Smooth muscle cell (in vitro differentiated cells): ENCODE measurements at regions not wholly inside any gene's neighbourhood (a gene's known extent, or its start where the extent isn't known, plus 50 kb on each side); places are given as distances from the start of the nearest gene placed in this dataset.

Source experiments
- DNase-seq: peaks from one replicate; lab custom pipeline; 2025; ENCODE audit not compliant: unreplicated experiment; lab: John Stamatoyannopoulos, UW
- H2AFZ ChIP-seq: fragments of 200-600 bp; sonication (generic); 2 replicates; pipeline ENCODE4 v1.6.0; 2016; ENCODE audit warnings: antibody characterized with exemption, low read depth, mild to moderate bottlenecking
- H3F3A ChIP-seq: fragments of 200-600 bp; sonication (generic); 2 replicates; pipeline ENCODE4 v1.6.0; 2017; ENCODE audit warnings: antibody characterized with exemption, low read depth
- H3K27ac ChIP-seq: fragments of 200-600 bp; sonication (generic); 2 replicates; pipeline ENCODE4 v1.5.1; 2016; ENCODE audit warnings: low read depth, mild to moderate bottlenecking
- H3K27me3 ChIP-seq: fragments of 200-600 bp; sonication (generic); 2 replicates; pipeline ENCODE4 v1.6.1; 2016; ENCODE audit warnings: low read depth, mild to moderate bottlenecking
- H3K36me3 ChIP-seq: fragments of 200-600 bp; sonication (generic); 2 replicates; pipeline ENCODE4 v1.5.1; 2016; ENCODE audit warnings: low read depth
- H3K4me1 ChIP-seq: fragments of 200-600 bp; sonication (generic); 2 replicates; pipeline ENCODE4 v1.5.1; 2016; ENCODE audit warnings: low read depth
- H3K4me2 ChIP-seq: fragments of 200-600 bp; sonication (generic); 2 replicates; pipeline ENCODE4 v1.6.0; 2016; ENCODE audit warnings: mild to moderate bottlenecking
- H3K4me3 ChIP-seq: fragments of 200-600 bp; sonication (generic); 2 replicates; pipeline ENCODE4 v1.5.1; 2016; ENCODE audit warnings: mild to moderate bottlenecking
- H3K79me2 ChIP-seq: fragments of 200-600 bp; sonication (generic); 2 replicates; pipeline ENCODE4 v1.6.0; 2016; ENCODE audit warnings: low read depth, mild to moderate bottlenecking
- H3K9ac ChIP-seq: fragments of 200-600 bp; sonication (generic); 2 replicates; pipeline ENCODE4 v1.6.0; 2016; ENCODE audit warnings: low read depth
- H3K9me3 ChIP-seq: fragments of 200-600 bp; sonication (generic); replicated peaks from 2 replicates; pipeline ENCODE4 v1.5.1; 2016; ENCODE audit warnings: low read depth
- H4K20me1 ChIP-seq: fragments of 200-600 bp; sonication (generic); 2 replicates; pipeline ENCODE4 v1.6.0; 2016; ENCODE audit warnings: low read depth
- CTCF ChIP-seq: fragments of 200-600 bp; sonication (generic); IDR thresholded peaks from 2 replicates; pipeline ENCODE4 v1.5.1; 2017; ENCODE audit warnings: borderline replicate concordance, mild to moderate bottlenecking, antibody characterized with exemption; ENCODE audit not compliant: insufficient read depth, poor library complexity, severe bottlenecking
- WGBS: methylation state at CpG from one replicate; pipeline ENCODE4 v1.1.7; 2016; ENCODE audit warnings: low lambda C conversion rate; 5-methylcytosine and 5-hydroxymethylcytosine counted together

- Histone ChIP-seq H3K9ac (no peak overlapping the region), H3K9me3 (no peaks in the 10 kb centered on the region), H3K4me3 (no peak overlapping the region), H3K36me3 (no peaks in the 10 kb centered on the region), H2AFZ (no peak overlapping the region), H3K27me3 (no peaks in the 10 kb centered on the region), H3K4me2 (no peak overlapping the region), H3K27ac (no peak overlapping the region), H4K20me1 (no peaks in the 10 kb centered on the region), H3K79me2 (no peaks in the 10 kb centered on the region), H3K4me1 (no peaks in the 10 kb centered on the region), H3F3A (no peaks in the 10 kb centered on the region)
- no peak for DNase-seq
- TF ChIP-seq CTCF = no peak
- 84% methylated on average over 3 of the region's 3 CpGs for WGBS
Measured at GRCh38 chr7:49418963-49419362, 354.5 kb upstream of the VWC2 start.

GRCh38 chr7:49422564-49422963, 350.9 kb upstream of the VWC2 start:
- H3K9me3 ChIP-seq = no peaks in the 10 kb centered on the region
- H3K79me2 ChIP-seq = no peaks in the 10 kb centered on the region
- H3K4me3 ChIP-seq = no peak overlapping the region
- TF ChIP-seq CTCF = no peak
- H3K27ac ChIP-seq = no peak overlapping the region
- no peak for DNase-seq
- no peaks in the 10 kb centered on the region for H3K27me3 ChIP-seq
- H3K4me1 ChIP-seq = no peaks in the 10 kb centered on the region
- H3K4me2 ChIP-seq = no peak overlapping the region
- no peaks in the 10 kb centered on the region for H3F3A ChIP-seq
- H3K36me3 ChIP-seq = no peaks in the 10 kb centered on the region
- no peaks in the 10 kb centered on the region for H4K20me1 ChIP-seq
- no peak overlapping the region for H2AFZ ChIP-seq
- H3K9ac ChIP-seq = no peak overlapping the region

- no peaks in the 10 kb centered on the region for H3K4me1 ChIP-seq
- no peaks in the 10 kb centered on the region for H3K27me3 ChIP-seq
Measured at GRCh38 chr7:49424109-49424508, 349.3 kb upstream of the VWC2 start.

More at GRCh38 chr7:49424109-49424508, 349.3 kb upstream of the VWC2 start:
- no peaks in the 10 kb centered on the region for H3K9me3 ChIP-seq
- no peaks in the 10 kb centered on the region for H3K36me3 ChIP-seq
- H3F3A ChIP-seq = no peaks in the 10 kb centered on the region
- H4K20me1 ChIP-seq = no peaks in the 10 kb centered on the region
- DNase-seq = no peak
- no peak for TF ChIP-seq CTCF
- H3K79me2 ChIP-seq = no peaks in the 10 kb centered on the region
- no peak overlapping the region for H3K4me3 ChIP-seq
- H3K9ac ChIP-seq = no peak overlapping the region
- no peak overlapping the region for H3K27ac ChIP-seq
- H2AFZ ChIP-seq = no peak overlapping the region
- H3K4me2 ChIP-seq = no peak overlapping the region
